DOHH2 (cell line): ENCODE measurements at regions not wholly inside any gene's neighbourhood (a gene's known extent, or its start where the extent isn't known, plus 50 kb on each side); places are given as distances from the start of the nearest gene placed in this dataset.
"Not testable (repeated sequence)": the region's sequence is repeated elsewhere in the genome, so short reads cannot be mapped to it uniquely, and the experiment has no call there.

Source experiments
- H3F3A ChIP-seq: fragments of 200-600 bp; sonication (generic), shearing (Covaris generic); 2 replicates; pipeline ENCODE4 v1.6.0; 2016; ENCODE audit warnings: antibody characterized with exemption, mild to moderate bottlenecking; ENCODE audit not compliant: control insufficient read depth, insufficient read depth
- H3K27ac ChIP-seq: fragments of 200-600 bp; sonication (generic); 2 replicates; pipeline ENCODE4 v1.5.1; 2014; ENCODE audit warnings: low read depth, mild to moderate bottlenecking, low read length, moderate library complexity
- H3K27me3 ChIP-seq: fragments of 200-600 bp; sonication (generic); 2 replicates; pipeline ENCODE4 v1.6.1; 2014; ENCODE audit warnings: mild to moderate bottlenecking, low read length, mixed read lengths; ENCODE audit not compliant: control insufficient read depth
- H3K36me3 ChIP-seq: fragments of 200-600 bp; sonication (generic); 2 replicates; pipeline ENCODE4 v1.6.1; 2014; ENCODE audit warnings: mild to moderate bottlenecking, low read length, moderate library complexity, mixed read lengths; ENCODE audit not compliant: control insufficient read depth
- H3K4me1 ChIP-seq: fragments of 200-600 bp; sonication (generic); 2 replicates; pipeline ENCODE4 v1.6.1; 2014; ENCODE audit warnings: mild to moderate bottlenecking, low read length, mixed read lengths; ENCODE audit not compliant: control insufficient read depth
- H3K4me2 ChIP-seq: fragments of 200-600 bp; sonication (generic); 2 replicates; pipeline ENCODE4 v1.6.0; 2014; ENCODE audit warnings: mild to moderate bottlenecking, low read length, moderate library complexity
- H3K4me3 ChIP-seq: fragments of 200-600 bp; sonication (generic); 2 replicates; pipeline ENCODE4 v1.5.1; 2014; ENCODE audit warnings: mild to moderate bottlenecking, low read length, mixed read lengths
- H3K79me2 ChIP-seq: fragments of 200-600 bp; sonication (generic); 2 replicates; pipeline ENCODE4 v1.6.1; 2014; ENCODE audit warnings: mild to moderate bottlenecking, low read length, mixed read lengths; ENCODE audit not compliant: control insufficient read depth
- H3K9me2 ChIP-seq: fragments of 200-600 bp; sonication (generic); replicated peaks from 2 replicates; pipeline ENCODE4 v1.6.1; 2014; ENCODE audit warnings: mild to moderate bottlenecking, low read length, mixed read lengths; ENCODE audit not compliant: control insufficient read depth
- H3K9me3 ChIP-seq: fragments of 200-600 bp; sonication (generic); 2 replicates; pipeline ENCODE4 v1.6.1; 2014; ENCODE audit warnings: antibody characterized with exemption, low read length, mixed read lengths; ENCODE audit not compliant: control insufficient read depth, insufficient read depth
- H4K20me1 ChIP-seq: fragments of 200-600 bp; sonication (generic); 2 replicates; pipeline ENCODE4 v1.6.0; 2014; ENCODE audit warnings: low read depth, mild to moderate bottlenecking, antibody characterized with exemption, low read length, moderate library complexity; ENCODE audit not compliant: control insufficient read depth, insufficient read depth

DNA sequence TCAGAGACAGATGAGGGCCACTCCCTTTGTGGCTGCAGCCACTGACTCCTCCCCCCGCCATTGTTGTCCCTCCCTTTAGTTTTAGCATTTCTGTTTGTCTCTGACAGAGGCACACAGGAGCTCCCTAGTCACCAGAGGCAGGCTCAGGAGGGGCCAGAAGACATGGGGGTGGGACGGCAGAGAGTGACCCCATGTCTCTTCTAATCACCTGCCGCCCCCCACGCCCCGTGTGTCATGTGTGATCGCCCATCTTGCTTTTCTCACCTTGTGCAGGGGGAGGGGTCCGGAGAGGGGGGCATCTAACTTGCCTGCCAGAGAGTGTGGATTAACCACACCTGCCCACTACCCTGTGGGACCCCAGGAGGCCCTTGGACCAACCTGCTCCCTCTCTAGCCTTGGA, 246.7 kb upstream of the TP53TG3C start:
- not testable (repeated sequence) for H3K9me2 ChIP-seq, H3K27ac ChIP-seq, H4K20me1 ChIP-seq, H3K79me2 ChIP-seq, H3F3A ChIP-seq, H3K36me3 ChIP-seq, H3K4me2 ChIP-seq, H3K9me3 ChIP-seq, H3K4me3 ChIP-seq, H3K4me1 ChIP-seq, H3K27me3 ChIP-seq

DNA sequence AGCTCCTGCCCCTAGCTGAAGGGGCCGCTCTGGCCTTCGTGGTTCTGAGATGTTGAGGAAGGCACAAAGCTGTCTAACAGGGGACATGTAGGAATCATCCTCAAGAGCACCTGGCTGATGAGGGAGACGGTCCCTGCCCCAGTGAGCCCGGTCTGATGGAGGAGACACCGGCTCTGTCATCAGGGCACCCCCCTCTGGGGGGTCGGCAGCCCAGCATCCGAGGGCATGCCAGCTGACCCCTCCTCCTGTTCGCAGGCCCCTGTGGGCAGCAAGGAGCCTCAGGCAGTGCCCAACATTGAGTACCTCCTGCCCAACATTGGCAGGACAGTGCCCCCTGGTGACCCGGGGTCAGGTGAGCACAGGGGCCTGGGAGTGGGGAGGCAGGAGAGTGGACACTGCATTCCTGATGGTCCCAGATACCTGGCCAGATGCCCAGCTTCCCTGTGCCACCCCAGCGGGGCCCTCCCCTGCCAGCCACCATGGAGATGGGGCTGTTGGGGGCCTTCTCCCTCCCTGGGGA, 247.9 kb upstream of the TP53TG3C start:
- H3K9me3 ChIP-seq, H3K4me3 ChIP-seq, H3F3A ChIP-seq, H3K4me2 ChIP-seq, H3K4me1 ChIP-seq, H3K9me2 ChIP-seq, H3K36me3 ChIP-seq, H3K79me2 ChIP-seq, H3K27ac ChIP-seq, H3K27me3 ChIP-seq, H4K20me1 ChIP-seq: not testable (repeated sequence)

DNA sequence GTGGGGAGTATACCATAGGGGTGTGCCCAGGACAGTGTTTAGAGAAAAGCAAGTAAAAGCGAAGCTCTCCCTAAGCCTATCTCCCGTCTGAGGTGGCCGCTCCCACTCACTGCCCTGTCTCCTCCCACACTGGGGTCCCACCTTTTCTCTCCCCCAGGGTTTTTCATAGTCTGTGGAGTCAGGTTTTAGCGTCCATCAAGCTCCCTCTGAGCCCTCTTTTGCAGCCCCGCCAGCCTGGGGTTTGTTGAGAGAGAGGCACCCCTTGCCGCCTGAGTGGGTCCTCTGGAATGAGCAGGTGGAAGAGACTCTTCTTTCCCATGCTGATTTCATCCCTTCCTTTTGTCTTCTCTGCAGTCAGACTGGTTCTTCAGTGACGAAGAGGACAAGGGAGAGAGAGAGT, 248.7 kb upstream of the TP53TG3C start:
- not testable (repeated sequence) for H3K36me3 ChIP-seq, H3K4me3 ChIP-seq, H3K27me3 ChIP-seq, H3K9me3 ChIP-seq, H4K20me1 ChIP-seq, H3K4me1 ChIP-seq, H3K79me2 ChIP-seq, H3K9me2 ChIP-seq, H3K27ac ChIP-seq, H3K4me2 ChIP-seq, H3F3A ChIP-seq

DNA sequence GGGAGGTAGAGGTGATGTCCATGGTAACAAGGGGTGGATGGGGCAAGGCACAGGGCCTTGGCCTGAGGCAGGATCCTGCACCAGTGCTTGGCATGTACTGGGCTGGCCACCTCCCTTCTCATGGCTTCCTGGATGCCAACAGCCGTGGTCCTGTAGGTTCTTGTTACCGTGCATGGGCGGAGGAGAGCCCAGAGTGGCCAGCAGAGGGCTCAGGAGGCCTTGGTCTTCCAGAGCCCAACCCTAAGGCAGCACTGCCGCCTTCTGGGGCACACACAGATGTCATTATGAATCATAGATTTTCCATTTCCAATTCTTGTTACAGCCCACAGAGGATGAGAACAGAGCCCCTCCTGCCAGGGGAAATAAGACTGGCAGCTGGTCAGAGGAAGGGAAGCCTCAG, 254.2 kb upstream of the TP53TG3C start:
- not testable (repeated sequence) for H3K4me1 ChIP-seq, H3K9me2 ChIP-seq, H3K36me3 ChIP-seq, H3F3A ChIP-seq, H4K20me1 ChIP-seq, H3K79me2 ChIP-seq, H3K9me3 ChIP-seq, H3K27ac ChIP-seq, H3K27me3 ChIP-seq, H3K4me3 ChIP-seq, H3K4me2 ChIP-seq

DNA sequence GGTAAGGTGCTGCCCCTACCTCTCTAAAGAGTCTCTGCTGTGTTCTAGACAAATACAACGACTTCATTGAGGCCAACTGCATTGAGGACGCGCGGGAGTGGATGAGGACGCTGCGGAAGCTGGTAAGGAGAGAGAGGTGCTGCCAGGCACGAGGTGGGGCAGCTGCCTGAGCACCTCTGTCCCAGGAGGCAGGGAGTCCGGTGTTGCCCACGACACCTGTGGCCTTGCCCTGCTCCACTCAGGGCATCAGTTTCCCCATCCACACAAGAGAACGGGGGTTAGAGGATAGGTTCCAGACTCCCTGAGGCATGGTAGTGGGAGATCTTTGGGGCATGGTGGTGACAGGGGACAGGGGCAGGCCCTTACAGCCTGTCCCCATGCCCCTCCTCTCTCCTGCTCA, 256.1 kb upstream of the TP53TG3C start:
- not testable (repeated sequence) for H3K9me3 ChIP-seq, H3K27ac ChIP-seq, H3F3A ChIP-seq, H3K4me2 ChIP-seq, H4K20me1 ChIP-seq, H3K4me1 ChIP-seq, H3K9me2 ChIP-seq, H3K4me3 ChIP-seq, H3K36me3 ChIP-seq, H3K79me2 ChIP-seq, H3K27me3 ChIP-seq

DNA sequence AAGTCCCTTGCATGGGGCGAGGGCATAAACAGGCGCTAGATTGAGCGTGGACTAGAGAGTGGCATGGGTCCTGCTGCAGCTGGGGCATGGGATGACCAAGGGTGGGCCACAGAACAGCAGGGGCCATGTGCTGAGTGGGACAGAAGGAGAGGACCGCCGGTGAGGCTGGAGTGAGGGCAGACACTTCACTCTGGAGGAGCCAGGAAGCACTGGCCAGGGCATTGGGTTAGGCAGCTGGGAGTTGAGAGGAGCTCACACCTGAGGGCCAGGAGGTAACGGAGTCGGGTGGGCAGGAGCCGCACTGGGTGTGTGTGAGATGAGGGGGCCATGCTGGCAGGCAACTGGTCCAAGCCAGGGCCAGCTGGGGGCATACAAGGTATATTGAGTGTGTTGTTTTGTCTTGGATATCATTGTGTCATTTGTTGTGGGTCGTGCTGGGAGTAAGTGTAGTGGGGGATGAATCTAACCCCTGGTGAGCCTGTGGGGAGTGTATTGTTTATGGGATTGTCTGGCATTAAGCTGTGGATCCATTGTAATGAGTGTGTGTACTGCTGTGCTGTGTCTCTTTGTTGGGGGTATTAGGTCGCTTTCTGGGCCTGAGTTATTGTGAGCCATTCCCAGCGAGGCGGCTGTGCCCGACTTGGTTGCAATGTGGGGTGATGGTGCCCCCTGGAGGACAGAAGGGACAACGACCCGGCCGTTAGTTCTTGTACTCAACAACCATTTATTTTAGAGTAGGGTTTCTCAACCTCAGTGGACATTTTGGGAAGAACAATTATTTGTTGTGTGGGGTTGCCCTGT, 256.5 kb upstream of the TP53TG3 start:
- not testable (repeated sequence) for H3K36me3 ChIP-seq, H3K9me3 ChIP-seq, H3K4me2 ChIP-seq, H3K79me2 ChIP-seq, H3K9me2 ChIP-seq, H4K20me1 ChIP-seq, H3K27ac ChIP-seq, H3K4me1 ChIP-seq, H3K4me3 ChIP-seq, H3F3A ChIP-seq, H3K27me3 ChIP-seq

DNA sequence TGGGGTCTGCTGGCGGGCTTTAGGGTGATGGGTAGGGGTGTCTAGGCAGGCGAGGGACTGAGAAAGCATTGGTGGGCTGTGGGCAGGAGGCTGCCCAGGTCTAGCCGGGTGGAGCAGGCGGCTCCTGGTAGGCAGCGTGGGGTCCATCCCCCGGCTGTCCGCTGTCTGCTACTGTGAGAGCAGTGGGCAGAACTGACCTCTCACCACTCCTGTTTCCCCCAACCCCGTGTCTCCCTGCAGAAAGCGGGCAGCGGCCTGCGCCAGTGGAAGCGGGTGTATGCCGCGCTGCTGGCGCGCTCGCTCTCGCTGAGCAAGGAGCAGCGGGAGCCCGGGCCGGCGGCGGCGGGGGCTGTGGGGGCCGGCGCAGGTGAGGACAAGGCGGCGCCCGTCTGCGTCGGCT, 249.2 kb upstream of the TP53TG3 start:
- H3K79me2 ChIP-seq, H3K27me3 ChIP-seq, H3F3A ChIP-seq, H4K20me1 ChIP-seq, H3K9me2 ChIP-seq, H3K9me3 ChIP-seq, H3K27ac ChIP-seq, H3K4me3 ChIP-seq, H3K4me2 ChIP-seq, H3K4me1 ChIP-seq, H3K36me3 ChIP-seq: not testable (repeated sequence)

DNA sequence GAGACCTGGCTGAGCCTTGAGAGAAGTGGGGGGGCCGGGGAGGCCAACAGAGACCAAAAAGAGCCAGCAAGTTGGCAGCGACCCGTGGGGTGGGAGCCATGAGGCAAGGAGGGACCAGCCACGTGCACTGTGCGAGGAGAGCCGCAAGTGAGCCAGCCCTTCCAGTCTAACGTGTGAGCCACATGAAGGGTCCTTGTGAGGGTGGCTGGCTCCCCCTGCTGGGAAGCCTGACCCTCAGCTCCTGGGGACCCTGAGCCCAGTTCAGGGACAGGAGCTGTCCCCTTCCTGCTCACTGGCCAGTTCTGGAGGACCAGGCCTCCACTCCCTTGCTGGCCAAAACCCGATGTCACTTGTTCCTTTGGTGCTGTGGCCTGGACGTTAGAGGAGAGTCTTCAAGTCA, 246.6 kb upstream of the TP53TG3 start:
- not testable (repeated sequence) for H3K4me2 ChIP-seq, H3K4me3 ChIP-seq, H4K20me1 ChIP-seq, H3K27ac ChIP-seq, H3K4me1 ChIP-seq, H3K36me3 ChIP-seq, H3F3A ChIP-seq, H3K9me2 ChIP-seq, H3K9me3 ChIP-seq, H3K27me3 ChIP-seq, H3K79me2 ChIP-seq
